Keratinocyte (primary cell): ENCODE measurements at regions not wholly inside any gene's neighbourhood (a gene's known extent, or its start where the extent isn't known, plus 50 kb on each side); places are given as distances from the start of the nearest gene placed in this dataset.

Experiments used
- DNase-seq: peaks from one replicate; pipeline ENCODE4 v3.0.0-alpha.2; 2011; ENCODE audit warnings: low read depth, missing footprints, low spot score
- FAIRE-seq: peaks from 2 replicates; lab custom pipeline; 2011; peaks lifted over from hg19 to GRCh38; lab: Jason Lieb, UNC
- H2AFZ ChIP-seq: 2 replicates; pipeline ENCODE4 v1.6.0; 2012; ENCODE audit warnings: low read length, control low read depth, inconsistent platforms; ENCODE audit not compliant: control insufficient read depth
- H3K27ac ChIP-seq: 2 replicates; pipeline ENCODE4 v1.5.1; 2011; ENCODE audit warnings: low read length; ENCODE audit not compliant: control insufficient read depth, insufficient read depth
- H3K27me3 ChIP-seq: 3 replicates; pipeline ENCODE4 v1.6.0; 2011; ENCODE audit warnings: low read length; ENCODE audit not compliant: control insufficient read depth, insufficient read depth; ENCODE audit errors: extremely low read depth
- H3K36me3 ChIP-seq, 2 experiments: 2 replicates in 1 of 2; 3 replicates in 1 of 2; pipeline ENCODE4 v1.5.1; 2011; ENCODE audit warnings: low read length in 2 of 2, mild to moderate bottlenecking in 1 of 2; ENCODE audit not compliant: control insufficient read depth in 2 of 2, insufficient read depth in 2 of 2; ENCODE audit errors: extremely low read depth in 1 of 2
- H3K4me1 ChIP-seq: 3 replicates; pipeline ENCODE4 v1.5.1; 2011; ENCODE audit warnings: low read length; ENCODE audit not compliant: control insufficient read depth, insufficient read depth; ENCODE audit errors: extremely low read depth
- H3K4me2 ChIP-seq: 3 replicates; pipeline ENCODE4 v1.6.0; 2011; ENCODE audit warnings: low read depth, low read length; ENCODE audit not compliant: control insufficient read depth, insufficient read depth; ENCODE audit errors: extremely low read depth
- H3K4me3 ChIP-seq, 3 experiments: fragments of 200-600 bp in 1 of 3; sonication (generic) in 1 of 3; 2 replicates in 2 of 3; 3 replicates in 1 of 3; pipeline ENCODE4 v1.5.1; 2011 to 2016; ENCODE audit warnings: low read length in 3 of 3, mild to moderate bottlenecking in 3 of 3, control low read depth in 2 of 3, inconsistent platforms in 1 of 3, low read depth in 1 of 3, mixed read lengths in 1 of 3, mixed run types in 1 of 3, moderate library complexity in 1 of 3; ENCODE audit not compliant: control insufficient read depth in 2 of 3, insufficient read depth in 2 of 3; ENCODE audit errors: extremely low read depth in 1 of 3
- H3K79me2 ChIP-seq: 2 replicates; pipeline ENCODE4 v1.6.0; 2012; ENCODE audit warnings: low read length; ENCODE audit not compliant: control insufficient read depth, insufficient read depth
- H3K9ac ChIP-seq: 3 replicates; pipeline ENCODE4 v1.6.0; 2011; ENCODE audit warnings: low read length; ENCODE audit not compliant: control insufficient read depth, insufficient read depth; ENCODE audit errors: extremely low read depth
- H3K9me1 ChIP-seq: 3 replicates; pipeline ENCODE4 v1.6.0; 2011; ENCODE audit warnings: low read length; ENCODE audit not compliant: control insufficient read depth, insufficient read depth; ENCODE audit errors: extremely low read depth
- H3K9me3 ChIP-seq: 2 replicates; pipeline ENCODE4 v1.5.1; 2012; ENCODE audit warnings: low read depth, low read length; ENCODE audit not compliant: control insufficient read depth
- H4K20me1 ChIP-seq: 3 replicates; pipeline ENCODE4 v1.6.0; 2011; ENCODE audit warnings: low read length; ENCODE audit not compliant: control insufficient read depth, insufficient read depth; ENCODE audit errors: extremely low read depth
- EZH2 ChIP-seq: IDR thresholded peaks from one replicate; pipeline ENCODE4 v1.6.1; 2012; ENCODE audit warnings: inconsistent platforms, mild to moderate bottlenecking, low read length, moderate library complexity
- dilution Hi-C: fragments of 300-500 bp; cut with MboI; formaldehyde crosslinking; loops from one replicate; pipeline ENCODE4 v1.7.0; 2020; ENCODE audit warnings: low sequenced_read_pairs; ENCODE audit not compliant: extremely low pct_ligation_motif_present
- TF ChIP-seq, protein P1 (sequence below), 3 experiments: IDR thresholded peaks in 1 of 3; conservative IDR thresholded peaks in 1 of 3; optimal IDR thresholded peaks in 1 of 3; 2 replicates in 2 of 3; 3 replicates in 1 of 3; pipeline versions ENCODE3 to v1.5.1; 2011; ENCODE audit warnings: low read length in 3 of 3, mild to moderate bottlenecking in 3 of 3, moderate library complexity in 2 of 3, control low read depth in 1 of 3, inconsistent platforms in 1 of 3; ENCODE audit not compliant: insufficient read depth in 2 of 3; ENCODE audit errors: extremely low read depth in 1 of 3

DNA sequence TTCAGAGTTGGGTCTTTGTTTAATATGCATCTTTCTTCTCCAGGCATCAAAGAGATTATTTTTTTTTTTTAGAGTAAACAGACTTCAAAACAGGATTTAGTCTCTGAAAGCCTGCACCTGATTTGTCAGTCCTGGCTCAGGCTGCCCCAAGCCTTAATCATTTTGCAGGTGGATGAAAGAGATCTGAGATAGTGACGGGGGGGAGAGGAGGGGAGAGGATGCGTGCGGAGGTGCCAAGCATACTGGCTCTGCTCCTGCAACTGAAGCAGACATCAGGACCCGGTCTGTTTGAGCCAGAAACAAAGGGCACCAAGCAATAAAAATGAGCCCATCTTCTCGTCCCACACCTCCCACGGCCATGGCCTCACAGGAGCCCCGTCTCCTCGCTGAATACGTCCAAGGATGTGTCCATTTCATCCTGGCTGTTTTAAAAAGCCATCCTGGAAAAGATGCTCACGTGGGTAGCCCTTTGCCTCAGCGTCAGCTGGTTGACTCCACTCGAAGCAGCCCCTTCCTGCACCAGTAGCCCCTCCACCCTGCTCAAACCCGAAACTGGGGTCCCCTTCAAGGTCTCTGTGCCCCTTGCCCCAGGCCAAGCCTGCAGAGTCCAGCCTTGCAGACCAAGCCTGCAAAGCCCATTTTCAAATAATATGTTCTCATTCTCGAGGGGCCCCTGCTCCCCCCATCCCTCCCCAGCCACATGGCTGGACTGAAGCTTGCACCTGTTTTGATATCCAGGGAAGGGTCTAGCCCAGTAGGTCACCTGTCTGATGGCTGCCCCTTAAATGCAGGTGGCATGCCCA is 84.8 kb upstream of the TNRC6C start:
- no peaks in the 10 kb centered on the region for H3K79me2 ChIP-seq
- no peak overlapping the region for H3K4me2 ChIP-seq
- TF ChIP-seq EZH2 = no peak
- TF ChIP-seq, protein P1, sequence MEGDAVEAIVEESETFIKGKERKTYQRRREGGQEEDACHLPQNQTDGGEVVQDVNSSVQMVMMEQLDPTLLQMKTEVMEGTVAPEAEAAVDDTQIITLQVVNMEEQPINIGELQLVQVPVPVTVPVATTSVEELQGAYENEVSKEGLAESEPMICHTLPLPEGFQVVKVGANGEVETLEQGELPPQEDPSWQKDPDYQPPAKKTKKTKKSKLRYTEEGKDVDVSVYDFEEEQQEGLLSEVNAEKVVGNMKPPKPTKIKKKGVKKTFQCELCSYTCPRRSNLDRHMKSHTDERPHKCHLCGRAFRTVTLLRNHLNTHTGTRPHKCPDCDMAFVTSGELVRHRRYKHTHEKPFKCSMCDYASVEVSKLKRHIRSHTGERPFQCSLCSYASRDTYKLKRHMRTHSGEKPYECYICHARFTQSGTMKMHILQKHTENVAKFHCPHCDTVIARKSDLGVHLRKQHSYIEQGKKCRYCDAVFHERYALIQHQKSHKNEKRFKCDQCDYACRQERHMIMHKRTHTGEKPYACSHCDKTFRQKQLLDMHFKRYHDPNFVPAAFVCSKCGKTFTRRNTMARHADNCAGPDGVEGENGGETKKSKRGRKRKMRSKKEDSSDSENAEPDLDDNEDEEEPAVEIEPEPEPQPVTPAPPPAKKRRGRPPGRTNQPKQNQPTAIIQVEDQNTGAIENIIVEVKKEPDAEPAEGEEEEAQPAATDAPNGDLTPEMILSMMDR (optimal IDR thresholded peaks at IDR 0.05 in 1 of 3, IDR thresholded peaks at IDR 0.05 in 1 of 3, conservative IDR thresholded peaks at IDR 0.05 in 1 of 3; ENCODE audit: extremely low read depth in 1 of 3, insufficient read depth in 2 of 3, low read length in 3 of 3) = no peak
- dilution Hi-C loops = no loop called here
- H2AFZ ChIP-seq = no peak overlapping the region
- no peaks in the 10 kb centered on the region for H3K27me3 ChIP-seq
- no peak for FAIRE-seq
- no peak for DNase-seq
- H3K4me1 ChIP-seq = no peaks in the 10 kb centered on the region
- H3K27ac ChIP-seq = no peak overlapping the region
- H3K9ac ChIP-seq = no peak overlapping the region
- no peaks in the 10 kb centered on the region for H3K36me3 ChIP-seq
- H3K4me3 ChIP-seq = no peak overlapping the region
- no peaks in the 10 kb centered on the region for H3K9me1 ChIP-seq
- H3K9me3 ChIP-seq = no peaks in the 10 kb centered on the region
- H4K20me1 ChIP-seq = no peaks in the 10 kb centered on the region

DNA sequence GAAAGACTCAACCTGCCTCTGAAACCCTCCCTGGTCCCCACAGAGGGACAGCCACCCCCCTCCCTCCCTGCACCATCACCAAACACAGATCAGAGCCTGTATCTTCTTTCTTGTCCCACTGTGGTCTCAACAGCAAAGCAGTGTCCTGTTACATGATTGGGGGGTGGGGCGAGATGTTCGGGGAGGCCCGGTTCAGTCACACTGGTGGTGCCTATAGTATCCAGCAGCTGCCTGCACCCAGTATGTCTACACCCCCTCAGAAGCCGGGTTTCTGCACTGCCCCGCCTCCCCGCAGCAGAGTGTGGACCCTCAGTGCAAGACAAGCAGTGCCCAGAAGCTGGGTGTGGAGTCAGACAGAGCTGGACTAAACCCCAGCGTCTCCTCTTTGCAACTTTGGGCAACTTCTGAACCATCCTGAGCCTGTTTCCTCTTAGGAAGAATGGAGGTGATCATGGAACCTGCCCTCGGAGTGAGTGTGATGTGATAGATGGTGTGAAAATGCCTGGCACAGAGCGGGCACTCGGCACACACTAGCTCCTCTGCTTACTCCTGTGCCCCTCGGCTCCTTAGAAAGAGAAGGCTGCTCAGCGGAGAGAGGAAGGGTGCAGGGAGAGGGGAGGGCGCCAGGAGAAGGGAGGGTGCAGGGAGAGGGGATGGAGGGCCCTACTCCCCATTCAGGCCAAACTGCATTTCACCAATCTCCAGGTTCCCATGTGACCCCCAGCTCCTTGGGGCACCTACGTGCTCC is 84.0 kb upstream of the TNRC6C start:
- no peaks in the 10 kb centered on the region for H3K4me1 ChIP-seq
- no peak for DNase-seq
- H3K79me2 ChIP-seq = no peaks in the 10 kb centered on the region
- no peak for TF ChIP-seq EZH2
- TF ChIP-seq, protein P1 (optimal IDR thresholded peaks at IDR 0.05 in 1 of 3, IDR thresholded peaks at IDR 0.05 in 1 of 3, conservative IDR thresholded peaks at IDR 0.05 in 1 of 3; ENCODE audit: extremely low read depth in 1 of 3, insufficient read depth in 2 of 3, low read length in 3 of 3) = no peak
- H2AFZ ChIP-seq = no peak overlapping the region
- no peaks in the 10 kb centered on the region for H3K27me3 ChIP-seq
- no peak overlapping the region for H3K4me2 ChIP-seq
- H3K9me1 ChIP-seq = no peaks in the 10 kb centered on the region
- no peaks in the 10 kb centered on the region for H3K36me3 ChIP-seq
- dilution Hi-C loops = no loop called here
- H3K27ac ChIP-seq = no peak overlapping the region
- H4K20me1 ChIP-seq = no peaks in the 10 kb centered on the region
- no peaks in the 10 kb centered on the region for H3K9me3 ChIP-seq
- no peak for FAIRE-seq
- no peak overlapping the region for H3K9ac ChIP-seq
- no peak overlapping the region for H3K4me3 ChIP-seq
